Uterus (tissue), 3 donors: ENCODE measurements at regions not wholly inside any gene's neighbourhood (a gene's known extent, or its start where the extent isn't known, plus 50 kb on each side); places are given as distances from the start of the nearest gene placed in this dataset.
"Not testable (repeated sequence)": the region's sequence is repeated elsewhere in the genome, so short reads cannot be mapped to it uniquely, and the experiment has no call there.

Source experiments
- DNase-seq, 2 donors: peaks; one replicate each; pipeline ENCODE4 v3.0.0-alpha.2; 2019 to 2020
- H3K27ac ChIP-seq, 2 donors: fragments of 200-600 bp; sonication (generic); 1 replicate in 1 of 2; 2 replicates in 1 of 2; pipeline ENCODE4 v1.5.1; 2016 to 2018
- H3K27me3 ChIP-seq, 2 donors: fragments of 200-600 bp; sonication (generic); one replicate each; pipeline ENCODE4 v1.5.1; 2018 to 2019; ENCODE audit warnings: control low read depth in 1 of 2
- H3K36me3 ChIP-seq, 2 donors: fragments of 200-600 bp; sonication (generic); one replicate each; pipeline ENCODE4 v1.5.1; 2019; ENCODE audit warnings: control low read depth in 1 of 2
- H3K4me1 ChIP-seq, 2 donors: fragments of 200-600 bp; sonication (generic); one replicate each; pipeline ENCODE4 v1.5.1; 2018 to 2019; ENCODE audit warnings: control low read depth in 1 of 2
- H3K4me3 ChIP-seq, 2 donors: fragments of 200-600 bp; sonication (generic); 1 replicate in 1 of 2; 2 replicates in 1 of 2; pipeline ENCODE4 v1.5.1; 2018 to 2019; ENCODE audit warnings: mild to moderate bottlenecking in 1 of 2
- H3K9me3 ChIP-seq, 2 donors: fragments of 200-600 bp; sonication (generic); one replicate each; pipeline ENCODE4 v1.5.1; 2019; ENCODE audit warnings: control low read depth in 1 of 2
- POLR2A ChIP-seq, 2 donors: fragments of 450-650 bp; IDR thresholded peaks; one replicate each; pipeline ENCODE4 v1.6.1; 2016; ENCODE audit warnings: antibody characterized with exemption in 2 of 2, mild to moderate bottlenecking in 1 of 2, moderate library complexity in 1 of 2
- intact Hi-C: fragments of 100-400 bp; cut with DNase I; formaldehyde crosslinking; loops from one replicate; pipeline ENCODE4 v1.15.1; 2023; ENCODE audit warnings: low total_unique reads
- TF ChIP-seq, protein P1 (sequence below), 4 experiments: fragments of 200-600 bp in 2 of 4; fragments of 450-650 bp in 2 of 4; sonication (generic) in 2 of 4; IDR thresholded peaks; one replicate each; pipeline ENCODE4 v1.5.1; 2016 to 2019; ENCODE audit warnings: antibody characterized with exemption in 4 of 4, mild to moderate bottlenecking in 2 of 4, moderate library complexity in 1 of 4
- donor health status: DM: yes; HTN: yes; CAD: no.

DNA sequence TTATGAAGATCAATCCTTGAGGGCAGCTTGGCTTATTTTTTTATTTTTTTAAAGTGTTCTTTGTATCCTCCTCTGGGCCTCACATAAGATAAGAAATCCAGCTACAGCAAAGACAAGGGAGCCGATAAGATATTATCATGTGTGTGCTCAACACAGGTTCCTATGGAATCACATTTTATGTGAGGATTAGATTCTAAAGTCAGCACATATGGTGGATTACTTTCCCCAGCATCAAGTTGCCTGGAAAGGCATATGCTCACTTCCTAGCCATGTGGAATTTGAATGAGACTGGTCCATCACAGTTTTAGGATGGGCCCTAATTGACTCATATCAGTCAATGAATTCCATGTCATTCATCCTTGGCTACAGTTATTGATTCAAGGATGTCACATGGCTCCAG, 456.9 kb upstream of the LRRC7 start:
- TF ChIP-seq POLR2A (IDR thresholded peaks at IDR 0.05) = no peak
- TF ChIP-seq, protein P1, sequence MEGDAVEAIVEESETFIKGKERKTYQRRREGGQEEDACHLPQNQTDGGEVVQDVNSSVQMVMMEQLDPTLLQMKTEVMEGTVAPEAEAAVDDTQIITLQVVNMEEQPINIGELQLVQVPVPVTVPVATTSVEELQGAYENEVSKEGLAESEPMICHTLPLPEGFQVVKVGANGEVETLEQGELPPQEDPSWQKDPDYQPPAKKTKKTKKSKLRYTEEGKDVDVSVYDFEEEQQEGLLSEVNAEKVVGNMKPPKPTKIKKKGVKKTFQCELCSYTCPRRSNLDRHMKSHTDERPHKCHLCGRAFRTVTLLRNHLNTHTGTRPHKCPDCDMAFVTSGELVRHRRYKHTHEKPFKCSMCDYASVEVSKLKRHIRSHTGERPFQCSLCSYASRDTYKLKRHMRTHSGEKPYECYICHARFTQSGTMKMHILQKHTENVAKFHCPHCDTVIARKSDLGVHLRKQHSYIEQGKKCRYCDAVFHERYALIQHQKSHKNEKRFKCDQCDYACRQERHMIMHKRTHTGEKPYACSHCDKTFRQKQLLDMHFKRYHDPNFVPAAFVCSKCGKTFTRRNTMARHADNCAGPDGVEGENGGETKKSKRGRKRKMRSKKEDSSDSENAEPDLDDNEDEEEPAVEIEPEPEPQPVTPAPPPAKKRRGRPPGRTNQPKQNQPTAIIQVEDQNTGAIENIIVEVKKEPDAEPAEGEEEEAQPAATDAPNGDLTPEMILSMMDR (IDR thresholded peaks at IDR 0.05) = no peak
- Histone ChIP-seq H3K4me1 (no peaks in the 10 kb centered on the region), H3K4me3 (no peak overlapping the region), H3K27me3 (no peaks in the 10 kb centered on the region), H3K27ac (no peak overlapping the region), H3K9me3 (no peaks in the 10 kb centered on the region), H3K36me3 (no peaks in the 10 kb centered on the region)
- intact Hi-C loops = no loop called here
- no peak for DNase-seq

DNA sequence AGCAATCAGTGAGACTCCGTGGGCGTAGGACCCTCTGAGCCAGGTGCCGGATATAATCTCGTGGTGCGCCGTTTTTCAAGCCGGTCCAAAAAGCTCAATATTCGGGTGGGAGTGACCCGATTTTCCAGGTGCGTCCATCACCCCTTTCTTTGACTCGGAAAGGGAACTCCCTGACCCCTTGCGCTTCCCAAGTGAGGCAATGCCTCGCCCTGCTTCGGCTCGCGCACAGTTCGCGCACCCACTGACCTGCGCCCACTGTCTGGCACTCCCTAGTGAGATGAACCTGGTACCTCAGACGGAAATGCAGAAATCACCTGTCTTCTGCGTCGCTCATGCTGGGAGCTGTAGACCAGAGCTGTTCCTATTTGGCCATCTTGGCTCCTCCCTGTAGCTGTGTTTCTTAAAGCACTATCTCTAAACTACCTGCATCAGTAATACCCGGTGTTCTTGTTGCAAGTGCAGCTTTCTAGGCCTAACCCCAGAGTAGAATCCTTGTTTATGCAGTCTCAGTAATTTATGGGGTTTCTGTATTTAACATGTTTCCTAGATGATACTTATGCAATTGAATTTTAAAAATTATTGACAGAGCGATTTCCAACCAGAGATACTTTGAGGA, 447.5 kb upstream of the LRRC7 start:
- H3K27ac ChIP-seq, intact Hi-C loops, H3K27me3 ChIP-seq, H3K4me1 ChIP-seq, DNase-seq, H3K9me3 ChIP-seq, H3K36me3 ChIP-seq, H3K4me3 ChIP-seq: not testable (repeated sequence)

DNA sequence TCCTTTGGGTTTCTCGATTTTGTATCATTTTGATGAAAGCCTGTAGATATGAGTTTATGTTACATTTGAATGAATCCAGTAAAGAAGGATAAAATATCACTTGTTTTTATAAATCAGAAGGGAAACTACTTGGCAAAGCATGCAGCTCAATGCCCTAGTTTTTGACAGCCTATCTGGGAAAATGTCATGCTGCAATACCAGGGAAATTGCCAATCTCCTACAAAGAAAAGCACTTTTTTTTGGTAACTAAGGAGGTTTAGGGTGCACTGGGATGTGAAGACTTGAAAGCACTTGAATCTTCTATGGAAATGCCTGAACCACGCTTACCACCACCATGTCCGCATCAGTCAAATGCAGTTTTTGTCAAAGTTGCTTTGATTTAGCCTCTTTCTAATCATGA, 446.9 kb upstream of the LRRC7 start:
- no peaks in the 10 kb centered on the region for H3K27me3 ChIP-seq
- no peaks in the 10 kb centered on the region for H3K36me3 ChIP-seq
- H3K4me3 ChIP-seq = no peak overlapping the region
- intact Hi-C loops = no loop called here
- H3K9me3 ChIP-seq = no peaks in the 10 kb centered on the region
- DNase-seq = no peak
- no peak for TF ChIP-seq POLR2A (IDR thresholded peaks at IDR 0.05)
- TF ChIP-seq, protein P1 (IDR thresholded peaks at IDR 0.05) = no peak
- no peaks in the 10 kb centered on the region for H3K4me1 ChIP-seq
- H3K27ac ChIP-seq = no peak overlapping the region

DNA sequence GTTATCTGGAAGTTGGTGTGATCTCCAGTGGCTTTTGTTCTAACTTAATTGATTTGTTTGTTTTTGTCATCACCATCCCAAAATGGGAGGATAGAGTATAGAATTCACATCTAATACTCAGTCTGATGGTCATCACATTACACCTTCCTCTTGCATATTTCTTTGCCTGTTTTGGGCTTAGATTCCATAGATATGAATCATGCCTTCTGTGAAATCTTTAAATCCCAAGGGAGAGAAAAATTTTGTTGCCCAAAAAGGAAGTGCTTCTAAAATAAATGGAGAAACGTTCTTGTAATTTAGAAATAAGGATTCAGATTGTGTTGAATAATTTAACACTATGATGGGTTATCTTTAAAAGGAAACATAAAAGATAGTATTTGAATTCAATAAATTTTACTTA, 446.0 kb upstream of the LRRC7 start:
- TF ChIP-seq, protein P1 (IDR thresholded peaks at IDR 0.05) = no peak
- no peak for TF ChIP-seq POLR2A (IDR thresholded peaks at IDR 0.05)
- no peaks in the 10 kb centered on the region for H3K4me1 ChIP-seq
- intact Hi-C loops = no loop called here

DNA sequence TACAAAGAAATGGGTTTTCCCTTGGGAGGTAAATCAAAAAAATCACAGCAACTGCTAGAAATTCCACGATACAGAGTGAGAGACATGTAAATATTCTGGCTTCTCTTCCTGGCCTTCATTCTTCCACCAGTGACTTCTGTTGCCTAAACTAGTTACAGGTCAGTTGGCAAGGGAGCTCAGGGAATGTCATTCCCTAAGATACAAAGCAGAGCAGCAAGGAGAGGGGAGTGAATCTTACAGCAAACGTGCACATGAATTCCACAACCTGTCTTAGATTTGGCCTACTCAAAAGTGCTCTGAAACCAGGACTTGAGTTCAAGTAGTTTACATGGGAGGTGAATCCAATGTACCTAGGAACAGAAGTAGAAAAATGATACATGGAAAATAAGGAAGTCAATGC, 445.3 kb upstream of the LRRC7 start:
- TF ChIP-seq, protein P1 (IDR thresholded peaks at IDR 0.05) = no peak
- no peak for TF ChIP-seq POLR2A (IDR thresholded peaks at IDR 0.05)
- DNase-seq = no peak
- intact Hi-C loops = no loop called here
- H3K27ac ChIP-seq = no peak overlapping the region
- no peaks in the 10 kb centered on the region for H3K36me3 ChIP-seq
- no peaks in the 10 kb centered on the region for H3K4me1 ChIP-seq
- no peak overlapping the region for H3K4me3 ChIP-seq
- no peaks in the 10 kb centered on the region for H3K27me3 ChIP-seq
- no peaks in the 10 kb centered on the region for H3K9me3 ChIP-seq

More for the DNA sequence above, 446.0 kb upstream of the LRRC7 start:
- Histone ChIP-seq H3K36me3 (no peaks in the 10 kb centered on the region), H3K4me3 (no peak overlapping the region), H3K27ac (no peak overlapping the region), H3K27me3 (no peaks in the 10 kb centered on the region), H3K9me3 (no peaks in the 10 kb centered on the region)
- no peak for DNase-seq

DNA sequence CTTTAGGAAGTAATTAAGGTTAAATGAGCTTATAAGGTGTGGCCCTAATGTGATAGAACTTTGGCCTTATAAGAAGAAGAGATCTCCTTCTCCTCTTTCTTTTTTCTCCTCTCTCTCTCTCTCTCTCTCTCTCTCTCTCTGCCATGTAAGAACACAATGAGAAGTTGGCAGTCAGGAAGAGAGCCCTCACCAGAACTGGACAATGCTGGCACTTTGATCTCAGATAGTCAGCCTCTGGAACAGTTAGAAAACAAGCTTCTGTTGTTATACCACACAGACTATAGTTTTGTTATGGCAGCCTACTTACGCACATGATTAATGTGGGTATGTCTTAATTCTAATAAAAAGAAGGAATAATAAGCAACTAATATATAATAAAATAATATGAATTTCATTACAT, 444.2 kb upstream of the LRRC7 start:
- TF ChIP-seq, protein P1 (IDR thresholded peaks at IDR 0.05) = no peak
- no peak for TF ChIP-seq POLR2A (IDR thresholded peaks at IDR 0.05)
- Histone ChIP-seq H3K27me3 (no peaks in the 10 kb centered on the region), H3K36me3 (no peaks in the 10 kb centered on the region), H3K27ac (no peak overlapping the region), H3K4me3 (no peak overlapping the region), H3K4me1 (no peaks in the 10 kb centered on the region), H3K9me3 (no peaks in the 10 kb centered on the region)
- intact Hi-C loops = no loop called here
- DNase-seq = no peak
